Hepatocyte (in vitro differentiated cells): ENCODE measurements at regions not wholly inside any gene's neighbourhood (a gene's known extent, or its start where the extent isn't known, plus 50 kb on each side); places are given as distances from the start of the nearest gene placed in this dataset.

Source experiments
- EZH2 ChIP-seq: fragments of 200-600 bp; sonication (generic); IDR thresholded peaks from 2 replicates; pipeline ENCODE4 v1.6.1; 2016; ENCODE audit warnings: antibody characterized with exemption, mild to moderate bottlenecking, borderline replicate concordance
- EZH2phosphoT487 ChIP-seq: fragments of 200-600 bp; sonication (generic); IDR thresholded peaks from one replicate; pipeline ENCODE4 v1.6.1; 2018; ENCODE audit warnings: antibody characterized with exemption, mild to moderate bottlenecking, low read depth, moderate library complexity; ENCODE audit not compliant: unreplicated experiment, severe bottlenecking
- TF ChIP-seq, protein P1 (sequence below): fragments of 200-600 bp; sonication (generic); IDR thresholded peaks from 2 replicates; pipeline ENCODE4 v1.5.1; 2016; ENCODE audit warnings: antibody characterized with exemption, mild to moderate bottlenecking; ENCODE audit not compliant: poor library complexity

DNA sequence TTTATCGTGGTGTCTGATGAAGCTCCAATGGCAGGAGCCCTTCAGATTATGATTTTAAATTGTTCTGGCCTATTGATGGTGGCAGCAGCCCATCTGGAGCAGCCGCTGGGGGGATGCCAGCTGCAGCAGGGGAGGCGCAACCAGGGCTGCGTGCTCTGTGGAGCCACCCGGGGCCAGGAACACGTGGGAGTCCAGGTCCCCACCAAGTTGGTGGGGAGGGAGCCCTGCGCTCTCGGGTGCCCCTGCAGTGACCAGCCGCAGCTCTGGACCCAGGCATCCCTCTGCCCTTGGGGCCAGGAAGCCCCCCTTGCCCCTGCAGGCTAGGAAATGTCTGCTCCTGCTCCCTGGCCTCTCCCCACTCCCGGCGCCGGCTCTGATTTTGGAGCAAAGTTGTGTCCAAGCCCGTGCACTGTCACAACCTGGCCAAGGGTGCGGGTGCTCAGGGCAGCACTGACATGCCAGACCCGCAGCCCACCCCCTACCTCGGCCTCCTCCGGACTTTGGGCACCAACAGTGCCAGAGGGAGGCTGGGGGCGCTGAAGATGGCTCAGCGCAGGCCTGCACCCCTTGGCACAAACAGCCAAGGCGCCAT, 147.2 kb upstream of the ADO start:
- TF ChIP-seq, protein P1, sequence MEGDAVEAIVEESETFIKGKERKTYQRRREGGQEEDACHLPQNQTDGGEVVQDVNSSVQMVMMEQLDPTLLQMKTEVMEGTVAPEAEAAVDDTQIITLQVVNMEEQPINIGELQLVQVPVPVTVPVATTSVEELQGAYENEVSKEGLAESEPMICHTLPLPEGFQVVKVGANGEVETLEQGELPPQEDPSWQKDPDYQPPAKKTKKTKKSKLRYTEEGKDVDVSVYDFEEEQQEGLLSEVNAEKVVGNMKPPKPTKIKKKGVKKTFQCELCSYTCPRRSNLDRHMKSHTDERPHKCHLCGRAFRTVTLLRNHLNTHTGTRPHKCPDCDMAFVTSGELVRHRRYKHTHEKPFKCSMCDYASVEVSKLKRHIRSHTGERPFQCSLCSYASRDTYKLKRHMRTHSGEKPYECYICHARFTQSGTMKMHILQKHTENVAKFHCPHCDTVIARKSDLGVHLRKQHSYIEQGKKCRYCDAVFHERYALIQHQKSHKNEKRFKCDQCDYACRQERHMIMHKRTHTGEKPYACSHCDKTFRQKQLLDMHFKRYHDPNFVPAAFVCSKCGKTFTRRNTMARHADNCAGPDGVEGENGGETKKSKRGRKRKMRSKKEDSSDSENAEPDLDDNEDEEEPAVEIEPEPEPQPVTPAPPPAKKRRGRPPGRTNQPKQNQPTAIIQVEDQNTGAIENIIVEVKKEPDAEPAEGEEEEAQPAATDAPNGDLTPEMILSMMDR: no peak
- no peak for TF ChIP-seq EZH2
- TF ChIP-seq EZH2phosphoT487: no peak
